SK-N-MC (cell line): ENCODE measurements at regions not wholly inside any gene's neighbourhood (a gene's known extent, or its start where the extent isn't known, plus 50 kb on each side); places are given as distances from the start of the nearest gene placed in this dataset.

Experiments
- EZH2 ChIP-seq: fragments of 200-600 bp; sonication (generic); IDR thresholded peaks from one replicate; pipeline ENCODE4 v1.6.1; 2017; ENCODE audit warnings: antibody characterized with exemption
- POLR2AphosphoS5 ChIP-seq: IDR thresholded peaks from 2 replicates; pipeline ENCODE4 v1.6.1; 2012; ENCODE audit warnings: mild to moderate bottlenecking, low read depth, low read length, borderline replicate concordance

GRCh38 chr5:159779481-159779880 is 136.8 kb upstream of the ADRA1B start:
- TF ChIP-seq POLR2AphosphoS5 (no peak), EZH2 (no peak)
